SK-N-DZ (cell line): ENCODE measurements at regions not wholly inside any gene's neighbourhood (a gene's known extent, or its start where the extent isn't known, plus 50 kb on each side); places are given as distances from the start of the nearest gene placed in this dataset.
"Not testable (repeated sequence)": the region's sequence is repeated elsewhere in the genome, so short reads cannot be mapped to it uniquely, and the experiment has no call there.

Experiments
- DNase-seq: peaks from one replicate; pipeline ENCODE4 v3.0.0-alpha.2; 2015; ENCODE audit warnings: low spot score

DNA sequence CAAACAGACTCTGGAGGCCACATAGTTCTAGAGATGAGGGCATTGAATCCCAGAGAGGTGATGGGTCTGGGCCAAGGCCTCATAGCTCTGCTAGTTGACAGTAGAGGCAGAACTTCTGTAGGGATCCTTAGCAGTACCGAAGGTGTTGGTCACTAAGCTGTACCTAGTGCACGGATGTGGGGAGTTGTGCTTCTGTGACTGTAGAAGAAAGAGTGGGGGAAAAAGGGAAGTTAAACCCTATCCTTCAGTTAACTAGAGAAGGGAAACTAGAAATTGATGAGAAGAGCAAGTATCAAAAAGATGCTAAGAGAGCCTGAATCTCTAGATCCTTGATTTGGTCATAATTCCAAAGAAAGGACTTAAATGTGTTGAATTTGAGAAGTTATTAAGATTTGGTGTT, 186.7 kb downstream of the NFKBIZ start:
- DNase-seq, result no peak

- DNase-seq, result no peak
Measured at GRCh38 chr3:102036472-102036871, 187.2 kb downstream of the NFKBIZ start.

DNA sequence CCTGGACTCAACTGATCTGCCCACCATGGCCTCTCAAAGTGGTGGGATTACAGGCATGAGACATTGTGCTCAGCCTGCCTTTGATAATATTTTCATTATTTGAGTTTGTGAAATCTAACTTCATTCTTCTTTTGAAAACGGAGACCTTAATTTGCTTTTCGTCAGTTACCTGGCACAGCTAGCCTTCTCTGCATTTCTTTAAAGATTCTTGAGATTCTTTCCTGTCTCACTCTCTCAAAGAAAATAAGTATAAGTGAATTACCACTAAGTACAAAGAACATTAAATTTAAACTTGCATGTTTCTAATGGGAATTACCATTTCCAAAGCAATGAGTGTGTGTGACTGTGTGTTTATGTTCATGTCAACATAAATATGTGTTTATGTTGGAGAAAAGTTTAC, 187.9 kb downstream of the NFKBIZ start:
- no peak for DNase-seq

GRCh38 chr3:102037791-102038190, 188.5 kb downstream of the NFKBIZ start:
- DNase-seq, result no peak

DNA sequence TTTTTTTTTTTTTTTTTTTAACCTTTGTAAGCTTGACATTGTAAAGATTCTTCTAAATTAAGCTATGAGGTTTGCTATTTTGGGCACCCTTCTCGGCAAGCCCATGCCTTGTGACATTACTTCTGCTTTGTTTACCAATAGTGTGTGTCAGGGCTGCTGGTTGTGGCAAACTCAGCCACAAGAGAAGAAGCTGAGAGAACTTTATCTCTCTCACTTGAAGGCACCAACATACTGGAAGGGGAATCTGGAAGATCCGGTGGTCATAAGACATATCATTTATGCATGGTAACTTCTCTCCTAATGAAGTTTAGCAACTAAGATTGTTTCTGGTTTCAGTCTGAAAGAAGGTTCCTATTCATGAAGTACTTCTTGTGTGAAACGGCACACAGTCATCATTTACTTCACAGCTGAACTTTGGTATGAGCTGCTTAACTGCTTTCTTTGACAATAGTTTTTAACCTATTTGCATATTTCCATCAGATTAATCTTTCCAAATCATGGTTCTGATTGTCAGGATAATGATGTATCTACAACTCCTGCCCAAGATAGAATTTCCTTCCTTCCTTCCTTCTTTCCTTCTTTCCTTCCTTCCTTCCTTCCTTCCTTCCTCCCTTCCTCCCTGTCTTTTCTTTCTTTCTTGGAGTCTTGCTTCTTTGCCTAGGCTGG, 189.3 kb downstream of the NFKBIZ start:
- DNase-seq, result no peak

- not testable (repeated sequence) for DNase-seq
Measured at GRCh38 chr3:102040144-102040543, 190.8 kb downstream of the NFKBIZ start.

DNA sequence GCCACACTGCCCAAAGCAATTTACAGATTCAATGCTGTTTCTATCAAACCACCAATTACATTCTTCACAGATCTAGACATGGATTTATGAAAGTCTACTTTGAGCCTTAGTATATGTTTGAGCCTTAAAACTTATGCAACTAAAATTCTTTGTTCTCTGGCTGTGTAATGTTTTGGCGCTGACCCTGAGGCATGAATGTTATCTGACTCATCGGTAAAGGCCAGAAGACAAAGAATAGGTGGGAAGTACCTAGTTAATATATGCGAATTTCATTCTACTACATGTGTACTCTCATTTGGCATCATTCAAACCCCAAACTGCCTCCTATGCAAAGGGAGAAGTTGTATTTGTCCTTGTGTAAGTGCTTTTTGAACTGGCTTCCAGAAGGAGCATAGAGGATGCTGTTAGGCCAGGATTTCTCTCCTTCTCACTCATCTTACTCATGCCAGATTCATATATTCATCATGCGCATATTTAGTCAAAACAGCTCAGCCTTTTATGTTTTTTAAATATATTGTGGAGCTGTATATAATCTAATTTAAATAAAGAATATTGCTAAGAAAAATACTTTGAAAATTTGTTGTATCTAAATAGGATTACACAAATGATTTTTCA, 204.2 kb downstream of the NFKBIZ start:
- no peak for DNase-seq

DNA sequence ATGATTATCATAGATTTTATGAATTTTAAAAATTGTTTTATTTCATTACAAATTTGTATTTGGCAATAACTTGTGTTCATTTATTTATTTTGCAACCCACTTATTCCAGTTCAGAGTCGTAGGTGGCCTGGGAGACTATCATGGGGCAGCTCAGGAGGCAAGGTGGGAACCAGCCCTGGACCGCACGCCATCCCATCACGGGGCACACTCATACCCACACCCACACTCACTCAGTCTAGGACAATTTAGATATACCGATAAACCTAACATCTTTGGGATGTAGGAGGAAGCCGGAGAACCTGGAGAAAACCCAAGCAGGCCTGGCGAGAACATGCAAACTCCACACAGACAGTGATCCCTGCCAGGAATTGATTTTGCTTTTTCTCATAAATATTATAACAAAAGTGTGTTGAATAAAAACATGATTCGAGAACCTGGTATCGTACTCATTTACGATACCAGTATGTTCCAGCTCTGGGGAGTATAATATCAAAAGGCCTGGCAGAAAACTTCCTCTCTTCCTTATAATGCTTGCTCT, 205.3 kb downstream of the NFKBIZ start:
- DNase-seq, result no peak

DNA sequence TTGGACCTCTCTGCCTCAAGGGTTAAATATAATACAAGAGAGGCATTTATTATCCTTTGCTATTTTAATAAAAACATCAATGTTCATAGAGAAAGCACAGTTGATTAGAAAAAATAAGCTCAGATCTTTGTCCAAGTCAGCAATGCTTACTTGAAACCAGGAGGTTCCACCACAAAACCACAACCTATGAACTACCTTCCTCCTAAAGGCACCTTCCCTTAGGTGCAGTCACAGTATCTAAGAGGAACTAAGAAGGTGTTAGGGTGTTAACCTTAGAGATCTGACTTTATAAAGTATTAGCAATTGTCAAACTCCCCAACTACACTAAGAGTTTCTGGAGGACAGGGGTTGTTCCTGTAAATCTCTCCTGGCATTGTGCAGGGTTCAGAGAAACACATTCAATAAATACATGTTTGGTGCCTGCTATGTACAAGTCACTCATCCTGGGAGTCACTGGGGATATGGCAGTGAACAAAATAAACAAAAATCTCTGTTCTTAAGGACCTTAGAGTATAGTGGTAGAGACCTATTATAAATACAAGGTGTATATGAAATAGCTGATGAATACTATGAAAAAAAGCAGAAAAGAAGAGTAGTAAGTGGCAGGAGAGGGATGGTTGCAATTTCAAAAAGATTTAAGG, 208.6 kb downstream of the NFKBIZ start:
- no peak for DNase-seq

- no peak for DNase-seq
Measured at GRCh38 chr3:102059145-102059943, 210.0 kb downstream of the NFKBIZ start.

- DNase-seq, result no peak
Measured at GRCh38 chr3:102060814-102061213, 211.5 kb downstream of the NFKBIZ start.

DNA sequence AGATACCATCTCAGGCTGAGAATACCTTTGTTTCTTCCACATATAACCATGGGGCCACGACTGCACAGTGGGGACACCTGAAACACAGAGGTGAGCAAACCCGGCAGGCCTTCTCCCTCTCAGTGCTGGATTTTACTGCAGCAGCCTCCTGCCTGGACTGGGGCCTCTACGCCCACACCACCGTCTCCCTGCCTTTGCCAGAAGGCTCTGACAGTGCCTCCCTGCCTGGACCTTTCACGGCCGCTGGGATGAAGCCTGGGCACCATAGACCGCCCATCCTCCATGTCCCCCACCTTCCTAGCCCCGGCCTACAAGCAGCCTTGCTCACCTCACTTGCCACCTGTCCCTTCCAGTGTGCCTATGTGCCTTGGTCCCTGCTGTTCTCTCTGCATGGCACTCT, 214.3 kb downstream of the NFKBIZ start:
- no peak for DNase-seq

GRCh38 chr3:102066470-102066869, 217.2 kb downstream of the NFKBIZ start:
- no peak for DNase-seq

DNA sequence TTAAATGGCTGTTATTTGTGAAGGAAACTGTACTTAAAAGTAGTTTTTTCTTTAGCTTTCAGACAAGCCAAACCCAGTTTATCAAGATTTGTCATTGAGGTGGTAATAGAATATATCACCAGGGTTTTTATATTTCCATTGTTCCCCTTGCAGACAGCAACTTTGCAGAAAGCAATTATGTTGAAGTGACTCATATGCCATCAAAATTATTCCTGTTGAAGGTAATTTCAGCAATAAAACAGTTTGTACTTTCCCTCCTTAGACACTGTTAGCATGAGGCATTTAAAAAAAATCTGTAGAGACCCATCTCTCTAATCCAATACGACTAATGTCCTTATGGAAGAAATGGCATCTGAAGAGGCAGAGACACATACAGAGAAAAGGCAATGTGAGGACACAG, 219.0 kb downstream of the NFKBIZ start:
- DNase-seq, result no peak

DNA sequence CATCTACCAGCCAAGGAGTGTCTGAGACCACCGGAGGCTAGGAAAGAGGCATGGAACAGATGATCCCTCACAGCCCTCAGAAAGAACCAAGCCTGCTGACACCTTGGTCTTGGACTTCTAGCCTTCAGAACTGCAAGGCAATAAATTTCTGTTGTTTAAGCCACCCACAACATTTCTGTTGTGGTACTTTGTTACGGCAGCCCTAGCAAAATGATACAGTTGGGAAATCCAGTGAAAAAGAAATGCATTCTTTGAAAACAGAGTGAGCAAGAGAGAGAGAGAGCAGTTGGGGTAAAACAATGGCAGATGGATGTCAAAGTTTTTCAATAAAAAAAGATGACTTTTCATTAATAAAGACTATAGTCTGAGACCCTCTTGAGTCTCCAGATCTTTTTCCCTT, 219.4 kb downstream of the NFKBIZ start:
- no peak for DNase-seq

GRCh38 chr3:102069211-102069662, 219.9 kb downstream of the NFKBIZ start:
- DNase-seq, result no peak

GRCh38 chr3:102074946-102075345, 225.6 kb downstream of the NFKBIZ start:
- DNase-seq, result peak; percentile 29

DNA sequence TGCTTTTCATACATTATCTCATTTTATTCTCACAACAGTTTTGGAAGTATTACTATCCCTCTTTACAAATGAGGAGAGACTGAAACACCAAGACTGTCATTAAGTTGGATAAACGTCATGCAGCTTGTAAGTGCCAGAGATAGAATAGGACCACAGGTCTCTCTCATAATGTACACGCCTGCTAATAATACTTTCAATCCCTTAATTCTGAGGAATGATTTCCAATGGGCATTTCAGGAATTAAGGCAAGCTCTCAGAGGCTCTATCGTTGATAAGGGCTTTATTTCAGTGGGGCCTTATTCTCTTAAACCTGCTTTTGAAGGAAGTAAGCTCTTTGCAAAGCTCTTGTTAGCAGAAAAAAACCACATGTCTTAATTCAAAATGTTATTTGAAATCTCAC, 229.1 kb downstream of the NFKBIZ start:
- no peak for DNase-seq

DNA sequence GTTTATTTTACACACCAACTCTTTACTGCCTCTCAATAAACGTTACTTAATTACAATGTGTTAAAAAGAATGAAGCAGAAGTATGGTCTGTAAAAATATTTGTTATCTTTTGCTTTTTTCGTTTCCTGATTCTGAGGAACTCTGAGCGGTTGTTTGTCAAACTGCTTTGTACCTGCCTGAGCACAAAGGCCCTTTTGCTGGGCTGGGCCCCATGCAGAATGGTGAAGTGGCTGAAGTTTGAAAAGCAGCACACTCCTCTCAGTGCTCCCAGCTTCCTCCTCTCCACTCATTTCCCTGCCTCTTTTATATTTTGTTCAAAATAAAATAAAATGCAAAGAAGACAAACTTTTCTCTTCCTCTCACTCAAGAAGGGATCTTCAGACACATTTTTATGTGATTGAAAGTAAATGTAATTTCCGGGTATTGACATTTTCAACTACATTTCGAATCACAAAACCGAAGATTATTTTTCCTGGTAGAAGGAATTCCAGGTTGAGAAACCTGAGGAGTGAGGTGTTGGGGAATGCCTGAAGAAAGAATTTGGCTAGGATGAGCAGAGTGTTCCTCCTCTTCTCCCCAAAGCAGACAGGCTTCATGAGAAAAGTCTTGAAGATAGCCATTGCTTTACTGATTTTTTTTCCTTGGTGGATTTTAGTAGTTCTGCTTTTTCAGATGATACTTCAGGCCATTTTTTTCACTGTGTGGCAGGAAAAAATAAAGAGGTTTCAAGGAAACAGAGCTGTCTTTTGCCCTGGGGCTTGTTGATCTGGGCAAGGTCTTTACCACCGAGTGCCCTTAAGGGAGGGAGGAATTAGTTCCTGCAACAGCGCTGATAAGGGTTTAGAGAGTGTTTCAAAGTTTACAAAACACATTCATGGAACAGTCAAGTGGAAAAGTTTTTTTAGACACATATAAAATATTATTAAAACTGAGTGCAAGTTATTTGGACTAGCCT, 229.8 kb downstream of the NFKBIZ start:
- no peak for DNase-seq

DNA sequence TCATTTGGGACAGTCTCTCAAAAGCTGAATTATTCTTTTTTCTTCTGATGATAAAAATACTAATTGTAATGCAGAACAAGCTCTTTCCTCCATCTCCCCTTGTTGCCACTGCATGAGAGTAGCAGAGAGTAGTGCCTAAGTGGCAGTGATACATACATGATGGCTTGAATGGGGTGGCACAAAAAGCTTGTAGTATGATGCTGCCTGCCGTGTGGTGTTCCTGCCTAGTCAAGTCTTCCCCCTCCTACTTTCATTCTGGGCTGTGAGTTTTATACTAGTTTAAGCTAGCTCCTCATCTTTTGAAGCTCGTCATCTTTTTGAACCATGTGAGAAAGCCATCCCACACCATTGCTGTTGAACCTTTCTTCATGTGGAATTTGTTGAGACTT, 230.5 kb downstream of the NFKBIZ start:
- no peak for DNase-seq
